HCT116 (cell line): ENCODE measurements at regions not wholly inside any gene's neighbourhood (a gene's known extent, or its start where the extent isn't known, plus 50 kb on each side); places are given as distances from the start of the nearest gene placed in this dataset.

ENCODE experiments used
- ATAC-seq: fragments of 200-7000 bp; cut with Tn5 transposase; 2 replicates; pipeline ENCODE4 v1.9.1; 2020; ENCODE audit warnings: mild to moderate bottlenecking, moderate library complexity
- BruUV-seq: library from RNA; stranded (reverse); fragments of 400-500 nt; replicated peaks from 2 replicates; lab custom pipeline; 2021; lab: Mats Ljungman, UMichigan
- CTCF ChIA-PET: fragments of 300-600 bp; sonication (Branson Sonifier 250); formaldehyde crosslinking; loops from one replicate; lab custom pipeline; 2021; ENCODE audit warnings: antibody characterized with exemption; lab: Charles Lee
- POLR2A ChIA-PET: fragments of 300-600, 350-600 bp; sonication (Branson Sonifier 250); formaldehyde crosslinking; loops from one replicate; lab custom pipeline; 2021; ENCODE audit warnings: antibody characterized with exemption; lab: Charles Lee
- RAD21 ChIA-PET, 2 experiments: fragments of 300-600 bp; sonication (Branson Sonifier 250); formaldehyde crosslinking; loops; one replicate each; lab custom pipeline; 2023; ENCODE audit warnings: low total read pairs in 2 of 2; ENCODE audit not compliant: uncharacterized antibody in 2 of 2, unreplicated experiment in 2 of 2, low non-redundant PET in 1 of 2; lab: Charles Lee
- DNase-seq: peaks from one replicate; pipeline ENCODE4 v3.0.0-alpha.2; 2010; ENCODE audit warnings: low read depth, low spot score
- H2AFZ ChIP-seq: fragments of 200-600 bp; shearing (Covaris generic), sonication (generic); 2 replicates; pipeline ENCODE4 v1.6.1; 2017; ENCODE audit warnings: low read depth, mixed run types, mixed read lengths, antibody characterized with exemption, low read length; ENCODE audit not compliant: poor library complexity, severe bottlenecking
- H3K27ac ChIP-seq: 2 replicates; pipeline ENCODE4 v1.5.1; 2012; ENCODE audit warnings: low read depth, low read length
- H3K27me3 ChIP-seq: fragments of 200-600 bp; sonication (generic); 2 replicates; pipeline ENCODE4 v1.6.1; 2016; ENCODE audit warnings: mixed run types, low read length, mixed read lengths; ENCODE audit not compliant: insufficient read depth
- H3K36me3 ChIP-seq, 2 experiments: fragments of 200-500 bp in 1 of 2; fragments of 200-600 bp in 1 of 2; sonication (Bioruptor generic) in 1 of 2; sonication (generic) in 1 of 2; 2 replicates each; pipeline versions ENCODE4 v1.5.1 to v1.6.1; 2014 to 2016; ENCODE audit warnings: low read length in 2 of 2, inconsistent platforms in 1 of 2, mixed read lengths in 1 of 2, mixed run types in 1 of 2; ENCODE audit not compliant: insufficient read depth in 2 of 2, control insufficient read depth in 1 of 2
- H3K4me1 ChIP-seq, 2 experiments: fragments of 200-600 bp in 1 of 2; sonication (generic) in 1 of 2; 2 replicates each; pipeline versions ENCODE4 v1.5.1 to v1.6.1; 2012 to 2017; ENCODE audit warnings: low read length in 2 of 2, inconsistent platforms in 1 of 2, mild to moderate bottlenecking in 1 of 2, mixed read lengths in 1 of 2, mixed run types in 1 of 2, moderate library complexity in 1 of 2; ENCODE audit not compliant: insufficient read depth in 2 of 2, control insufficient read depth in 1 of 2
- H3K4me2 ChIP-seq: fragments of 200-600 bp; sonication (generic); 2 replicates; pipeline ENCODE4 v1.6.1; 2017; ENCODE audit warnings: mixed run types, low read length, mixed read lengths
- H3K4me3 ChIP-seq, 2 experiments: fragments of 200-600 bp in 1 of 2; sonication (generic) in 1 of 2; replicated peaks in 1 of 2; 2 replicates each; pipeline ENCODE4 v1.5.1; 2011 to 2016; ENCODE audit warnings: low read length in 2 of 2, control low read depth in 1 of 2, low read depth in 1 of 2, mild to moderate bottlenecking in 1 of 2, mixed read lengths in 1 of 2, mixed run types in 1 of 2
- H3K79me2 ChIP-seq: fragments of 200-600 bp; sonication (generic); 2 replicates; pipeline ENCODE4 v1.6.1; 2017; ENCODE audit warnings: mild to moderate bottlenecking, mixed run types, low read length, moderate library complexity, mixed read lengths; ENCODE audit not compliant: insufficient read depth
- H3K9ac ChIP-seq: fragments of 200-600 bp; sonication (generic); 2 replicates; pipeline ENCODE4 v1.6.1; 2016; ENCODE audit warnings: low read length, mixed read lengths
- H3K9me2 ChIP-seq: fragments of 200-600 bp; sonication (generic), shearing (Covaris generic); 2 replicates; pipeline ENCODE4 v1.6.1; 2017; ENCODE audit warnings: mixed run types, mild to moderate bottlenecking, moderate library complexity; ENCODE audit not compliant: insufficient read depth
- H3K9me3 ChIP-seq, 2 experiments: fragments of 200-500 bp in 1 of 2; fragments of 200-600 bp in 1 of 2; sonication (Bioruptor generic) in 1 of 2; sonication (generic) in 1 of 2; 2 replicates each; pipeline ENCODE4 v1.6.1; 2014 to 2017; ENCODE audit warnings: low read length in 2 of 2, mixed read lengths in 2 of 2, inconsistent platforms in 1 of 2, low read depth in 1 of 2, mild to moderate bottlenecking in 1 of 2, mixed run types in 1 of 2, moderate library complexity in 1 of 2; ENCODE audit not compliant: control insufficient read depth in 1 of 2, insufficient read depth in 1 of 2
- H4K20me1 ChIP-seq: fragments of 200-600 bp; sonication (generic), shearing (Covaris generic); 2 replicates; pipeline ENCODE4 v1.6.1; 2017; ENCODE audit warnings: mixed run types, mild to moderate bottlenecking, moderate library complexity; ENCODE audit not compliant: insufficient read depth
- CBX3 ChIP-seq: IDR thresholded peaks from 2 replicates; pipeline ENCODE4 v1.6.1; 2012; ENCODE audit warnings: low read depth
- CEBPB ChIP-seq: IDR thresholded peaks from 2 replicates; pipeline ENCODE4 v1.6.1; 2012; ENCODE audit warnings: low read depth
- EGR1 ChIP-seq: IDR thresholded peaks from 2 replicates; pipeline ENCODE4 v1.6.1; 2012; ENCODE audit warnings: low read depth
- ELF1 ChIP-seq: IDR thresholded peaks from 2 replicates; pipeline ENCODE4 v1.6.1; 2012; ENCODE audit warnings: low read depth, borderline replicate concordance
- EZH2 ChIP-seq: fragments of 200-600 bp; sonication (generic); IDR thresholded peaks from 2 replicates; pipeline ENCODE4 v1.6.1; 2017; ENCODE audit warnings: antibody characterized with exemption, mixed run types
- FOSL1 ChIP-seq: IDR thresholded peaks from 2 replicates; pipeline ENCODE4 v1.6.1; 2012; ENCODE audit warnings: low read depth
- MAX ChIP-seq: IDR thresholded peaks from 2 replicates; pipeline ENCODE4 v1.6.1; 2012
- POLR2AphosphoS5 ChIP-seq: IDR thresholded peaks from 2 replicates; pipeline ENCODE4 v1.6.1; 2011; ENCODE audit warnings: mild to moderate bottlenecking, low read depth, low read length, moderate library complexity
- SIN3A ChIP-seq: IDR thresholded peaks from 2 replicates; pipeline ENCODE4 v1.6.1; 2012; ENCODE audit warnings: low read depth
- SP1 ChIP-seq: IDR thresholded peaks from 2 replicates; pipeline ENCODE4 v1.6.1; 2012; ENCODE audit warnings: low read depth
- SRF ChIP-seq: IDR thresholded peaks from 2 replicates; pipeline ENCODE4 v1.6.1; 2012; ENCODE audit warnings: low read depth
- TCF7L2 ChIP-seq: IDR thresholded peaks from 2 replicates; pipeline ENCODE4 v1.7.0; 2011; ENCODE audit warnings: borderline replicate concordance, inconsistent platforms; ENCODE audit not compliant: insufficient read depth, insufficient read length; ENCODE audit errors: extremely low read depth
- YY1 ChIP-seq: IDR thresholded peaks from 2 replicates; pipeline ENCODE4 v1.6.1; 2011; ENCODE audit warnings: low read length, low read depth, moderate library complexity, mild to moderate bottlenecking; ENCODE audit not compliant: insufficient replicate concordance; ENCODE audit errors: extremely low read depth
- ZFX ChIP-seq: fragments of 450-650 bp; IDR thresholded peaks from 2 replicates; pipeline ENCODE4 v1.6.1; 2017
- intact Hi-C: fragments of 100-400 bp; cut with micrococcal nuclease; formaldehyde crosslinking; loops from 2 replicates; pipeline ENCODE4 v1.10.0; 2022
- TF ChIP-seq, protein P1 (sequence below), 3 experiments: fragments of 200-600 bp in 1 of 3; sonication (generic) in 1 of 3; IDR thresholded peaks in 2 of 3; conservative IDR thresholded peaks in 1 of 3; 2 replicates each; pipeline ENCODE4 v1.5.1; 2012 to 2017; ENCODE audit warnings: low read depth in 2 of 3, low read length in 2 of 3, antibody characterized with exemption in 1 of 3, borderline replicate concordance in 1 of 3, control low read depth in 1 of 3, mild to moderate bottlenecking in 1 of 3, mixed read lengths in 1 of 3, mixed run types in 1 of 3, moderate library complexity in 1 of 3; ENCODE audit not compliant: insufficient read depth in 1 of 3
- TF ChIP-seq, protein P2 (sequence below): IDR thresholded peaks from 2 replicates; pipeline ENCODE4 v1.6.1; 2012

DNA sequence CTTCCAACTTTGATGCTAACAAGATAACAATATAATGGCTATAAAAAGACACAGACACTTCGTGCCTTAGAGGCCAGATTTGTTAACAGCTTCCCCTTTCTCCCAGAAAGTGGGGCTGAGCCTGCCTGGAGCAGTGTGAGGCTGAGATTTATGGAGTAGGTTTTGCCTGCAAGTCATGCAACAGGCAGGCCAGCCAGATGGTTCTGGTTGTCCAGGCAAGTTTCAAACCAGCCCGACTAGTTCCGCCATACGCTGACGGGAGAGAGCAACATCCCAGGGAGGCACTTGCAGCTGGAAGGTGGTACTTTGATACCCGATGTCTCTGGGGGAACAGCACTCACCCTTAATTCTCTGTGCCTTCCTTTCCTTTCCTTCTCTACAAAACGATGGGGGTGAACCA lies 81.3 kb upstream of the NAA20 start:
- Histone ChIP-seq H3K36me3 (no peaks in the 10 kb centered on the region), H3K79me2 (no peaks in the 10 kb centered on the region), H3K4me1 (peaks cover 0 to 7% of the 10 kb centered on the region in 2 experiments; a peak in 1 of 4 replicates), H3K27ac (no peak overlapping the region), H4K20me1 (no peaks in the 10 kb centered on the region), H2AFZ (no peak overlapping the region), H3K9me2 (no peaks in the 10 kb centered on the region), H3K9me3 (no peaks in the 10 kb centered on the region), H3K4me2 (no peak overlapping the region), H3K27me3 (no peaks in the 10 kb centered on the region), H3K4me3 (no peak overlapping the region), H3K9ac (no peak overlapping the region)
- ChIA-PET POLR2A (no interaction called here), RAD21 (no interaction called here), CTCF (no interaction called here)
- intact Hi-C loops, result no loop called here
- no peak for ATAC-seq
- DNase-seq, result no peak
- BruUV-seq, result no TSS peak
- TF ChIP-seq POLR2AphosphoS5 (no peak), ZFX (no peak), EZH2 (no peak), SIN3A (no peak), ELF1 (no peak), MAX (no peak)
- TF ChIP-seq, protein P1, sequence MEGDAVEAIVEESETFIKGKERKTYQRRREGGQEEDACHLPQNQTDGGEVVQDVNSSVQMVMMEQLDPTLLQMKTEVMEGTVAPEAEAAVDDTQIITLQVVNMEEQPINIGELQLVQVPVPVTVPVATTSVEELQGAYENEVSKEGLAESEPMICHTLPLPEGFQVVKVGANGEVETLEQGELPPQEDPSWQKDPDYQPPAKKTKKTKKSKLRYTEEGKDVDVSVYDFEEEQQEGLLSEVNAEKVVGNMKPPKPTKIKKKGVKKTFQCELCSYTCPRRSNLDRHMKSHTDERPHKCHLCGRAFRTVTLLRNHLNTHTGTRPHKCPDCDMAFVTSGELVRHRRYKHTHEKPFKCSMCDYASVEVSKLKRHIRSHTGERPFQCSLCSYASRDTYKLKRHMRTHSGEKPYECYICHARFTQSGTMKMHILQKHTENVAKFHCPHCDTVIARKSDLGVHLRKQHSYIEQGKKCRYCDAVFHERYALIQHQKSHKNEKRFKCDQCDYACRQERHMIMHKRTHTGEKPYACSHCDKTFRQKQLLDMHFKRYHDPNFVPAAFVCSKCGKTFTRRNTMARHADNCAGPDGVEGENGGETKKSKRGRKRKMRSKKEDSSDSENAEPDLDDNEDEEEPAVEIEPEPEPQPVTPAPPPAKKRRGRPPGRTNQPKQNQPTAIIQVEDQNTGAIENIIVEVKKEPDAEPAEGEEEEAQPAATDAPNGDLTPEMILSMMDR (IDR thresholded peaks at IDR 0.05 in 2 of 3, conservative IDR thresholded peaks at IDR 0.05 in 1 of 3; ENCODE audit: borderline replicate concordance in 1 of 3, insufficient read depth in 1 of 3, low read depth in 2 of 3, low read length in 2 of 3), result no peak

- Histone ChIP-seq H3K4me1 (peaks cover 0 to 7% of the 10 kb centered on the region in 2 experiments; a peak in 1 of 4 replicates), H2AFZ (no peak overlapping the region), H3K79me2 (no peaks in the 10 kb centered on the region), H3K9me3 (no peaks in the 10 kb centered on the region), H3K4me2 (no peak overlapping the region), H3K4me3 (no peak overlapping the region), H4K20me1 (no peaks in the 10 kb centered on the region), H3K27me3 (no peaks in the 10 kb centered on the region), H3K36me3 (no peaks in the 10 kb centered on the region), H3K27ac (no peak overlapping the region), H3K9ac (no peak overlapping the region), H3K9me2 (no peaks in the 10 kb centered on the region)
- ChIA-PET POLR2A (no interaction called here), RAD21 (no interaction called here), CTCF (no interaction called here)
- no TSS peak for BruUV-seq
- intact Hi-C loops, result no loop called here
- ATAC-seq, result no peak
- no peak for DNase-seq
- TF ChIP-seq POLR2AphosphoS5, result no peak
- TF ChIP-seq YY1, result no peak
- TF ChIP-seq EGR1, result no peak
- TF ChIP-seq, protein P1 (IDR thresholded peaks at IDR 0.05 in 2 of 3, conservative IDR thresholded peaks at IDR 0.05 in 1 of 3; ENCODE audit: borderline replicate concordance in 1 of 3, insufficient read depth in 1 of 3, low read depth in 2 of 3, low read length in 2 of 3), result no peak
- no peak for TF ChIP-seq ELF1
- no peak for TF ChIP-seq CEBPB
- TF ChIP-seq, protein P2, sequence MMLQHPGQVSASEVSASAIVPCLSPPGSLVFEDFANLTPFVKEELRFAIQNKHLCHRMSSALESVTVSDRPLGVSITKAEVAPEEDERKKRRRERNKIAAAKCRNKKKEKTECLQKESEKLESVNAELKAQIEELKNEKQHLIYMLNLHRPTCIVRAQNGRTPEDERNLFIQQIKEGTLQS, result no peak
- TF ChIP-seq CBX3, result no peak
- TF ChIP-seq SRF, result no peak
- no peak for TF ChIP-seq SIN3A
- no peak for TF ChIP-seq SP1
- TF ChIP-seq FOSL1, result no peak
- no peak for TF ChIP-seq TCF7L2
Observed at GRCh38 chr20:19936466-19937200, 80.5 kb upstream of the NAA20 start.
